Stimulated activated CD4-positive, alpha-beta T cell treated with anti-CD3 and anti-CD28 coated beads, Interleukin-12 subunit alpha, Interleukin-12 subunit beta, amount 100 ng/mL, for 48 hours (primary cell): ENCODE measurements at regions not wholly inside any gene's neighbourhood (a gene's known extent, or its start where the extent isn't known, plus 50 kb on each side); places are given as distances from the start of the nearest gene placed in this dataset.
"Not testable (repeated sequence)": the region's sequence is repeated elsewhere in the genome, so short reads cannot be mapped to it uniquely, and the experiment has no call there.

Source experiments
- DNase-seq, 3 donors: peaks; one replicate each; pipeline ENCODE4 v3.0.0-alpha.2; 2020; ENCODE audit warnings: low read depth in 2 of 3, low spot score in 1 of 3

GRCh38 chrX:137878401-137878800, 312.5 kb downstream of the ZIC3 start:
- no peak for DNase-seq

- DNase-seq: no peak
These were observed 317.0 kb downstream of the ZIC3 start for GRCh38 chrX:137882960-137883359.

GRCh38 chrX:137884813-137885212, 318.9 kb downstream of the ZIC3 start:
- DNase-seq: not testable (repeated sequence)

DNA sequence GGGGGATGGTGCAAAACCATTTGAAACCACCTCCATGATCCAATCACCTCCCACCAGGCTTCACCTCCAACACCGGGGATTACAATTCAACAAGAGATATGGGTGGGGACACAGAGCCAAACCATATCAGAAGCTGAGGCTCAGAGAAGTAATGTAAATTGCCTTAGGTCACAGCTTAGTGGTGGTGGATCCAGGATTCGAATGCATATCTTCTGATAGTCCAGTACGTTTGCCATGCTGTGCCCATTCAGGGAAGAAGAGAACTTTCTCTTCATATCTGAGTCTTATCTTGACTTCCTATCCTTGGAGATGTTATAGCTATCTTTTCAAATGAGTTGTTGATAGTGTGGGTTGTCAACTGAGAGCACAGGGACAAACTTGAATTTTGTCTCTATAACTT, 325.5 kb downstream of the ZIC3 start:
- no peak for DNase-seq

- DNase-seq: no peak
These were observed 330.2 kb downstream of the ZIC3 start for GRCh38 chrX:137896123-137896522.

DNA sequence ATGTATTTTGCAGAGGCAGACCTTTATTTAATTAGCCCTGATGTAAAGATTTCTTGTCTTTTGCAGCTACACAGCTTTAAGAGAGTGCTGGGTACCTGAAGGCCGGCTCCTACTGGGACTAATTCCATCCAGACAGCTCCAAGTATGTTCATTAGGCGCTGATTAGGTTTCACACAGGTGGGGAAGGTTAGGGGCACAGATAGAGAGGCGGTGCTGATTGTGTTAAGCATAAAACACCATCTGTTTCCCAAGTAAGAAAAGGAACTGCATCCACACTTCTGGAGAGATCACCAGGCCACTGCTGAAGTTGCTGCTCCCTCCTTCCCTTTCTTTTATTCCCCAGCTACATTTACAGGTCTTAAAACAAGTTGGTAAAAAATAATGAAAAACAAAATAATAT, 349.5 kb downstream of the ZIC3 start:
- no peak for DNase-seq

DNA sequence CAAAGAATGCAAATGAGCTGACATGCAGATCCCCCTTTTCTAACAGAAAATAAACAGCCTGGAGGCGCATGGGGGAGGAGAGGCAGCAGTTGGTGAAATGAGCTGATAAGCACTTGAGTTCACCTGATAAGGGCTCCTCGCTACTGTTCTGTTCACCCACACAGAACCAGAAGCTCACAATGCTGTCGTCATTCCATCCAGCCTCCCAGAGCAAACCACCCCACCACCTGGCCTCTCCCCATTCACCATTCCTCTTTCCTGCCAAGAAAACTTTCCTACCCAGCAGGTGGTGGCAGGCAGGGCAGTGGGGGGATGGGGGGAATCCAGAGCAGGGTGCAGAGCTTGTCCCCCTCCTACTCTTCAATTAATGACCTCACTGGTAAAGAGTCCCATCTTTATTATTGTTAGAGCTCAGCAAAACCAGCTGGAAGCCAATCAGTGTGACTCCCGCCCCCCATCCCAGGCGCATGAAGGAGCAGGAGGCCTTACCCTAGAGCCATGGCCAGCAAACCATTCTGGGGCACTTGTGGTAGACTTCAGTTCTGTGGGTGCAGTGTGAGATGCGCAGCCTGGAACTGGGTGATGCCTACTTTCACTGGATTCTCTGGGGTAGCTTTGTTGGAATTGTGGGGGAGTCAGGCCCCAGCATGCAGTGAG, 350.3 kb downstream of the ZIC3 start:
- DNase-seq: no peak

DNA sequence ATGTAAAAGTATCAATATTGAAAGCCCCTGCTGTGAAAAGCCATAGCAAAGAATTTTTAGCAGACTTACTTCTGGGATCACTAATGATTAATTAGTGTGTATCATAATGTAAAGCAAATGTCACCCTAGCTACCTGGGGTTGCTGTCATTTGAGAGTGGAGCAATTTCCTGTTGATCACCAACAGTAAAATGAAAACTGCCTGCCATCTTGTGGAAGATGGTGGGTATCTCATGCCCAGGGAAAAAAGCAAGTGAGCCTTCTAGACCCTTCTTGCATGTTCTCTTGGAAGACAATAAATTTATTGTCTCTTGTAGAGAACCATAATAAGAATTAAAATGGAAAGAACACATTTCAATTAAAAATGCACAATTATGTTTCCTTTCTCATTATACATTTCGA, 360.2 kb downstream of the ZIC3 start:
- DNase-seq: peak in 1 of 3 donors; percentile 3

GRCh38 chrX:137929951-137930350, 364.0 kb downstream of the ZIC3 start:
- DNase-seq: no peak

GRCh38 chrX:137930533-137930932, 364.6 kb downstream of the ZIC3 start:
- DNase-seq: no peak

GRCh38 chrX:137934214-137934613, 368.3 kb downstream of the ZIC3 start:
- DNase-seq: not testable (repeated sequence)

GRCh38 chrX:137934887-137935286, 369.0 kb downstream of the ZIC3 start:
- DNase-seq: not testable (repeated sequence)

- no peak for DNase-seq
These were observed 379.5 kb downstream of the ZIC3 start for GRCh38 chrX:137945470-137945869.

DNA sequence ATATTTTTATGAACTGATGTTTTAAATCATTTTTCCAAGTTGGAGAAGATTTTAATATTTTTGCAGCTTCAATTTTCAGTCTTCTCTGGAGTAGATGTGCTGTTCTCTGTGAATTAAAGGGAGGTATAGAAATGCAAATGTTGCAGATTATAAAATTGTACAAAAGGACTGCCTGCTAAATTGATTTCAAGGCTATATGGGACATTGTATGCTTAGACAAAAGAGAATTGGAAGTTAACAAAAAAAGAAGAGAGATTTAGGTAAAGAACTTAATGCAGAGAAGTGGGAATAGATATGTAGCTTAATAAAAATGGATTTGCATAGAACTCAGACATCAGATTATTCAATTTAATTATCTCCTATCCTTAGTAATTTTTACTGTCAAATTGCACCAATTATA, 403.3 kb downstream of the ZIC3 start:
- DNase-seq: no peak

- DNase-seq: no peak
These were observed 416.7 kb downstream of the ZIC3 start for GRCh38 chrX:137982472-137983172.

DNA sequence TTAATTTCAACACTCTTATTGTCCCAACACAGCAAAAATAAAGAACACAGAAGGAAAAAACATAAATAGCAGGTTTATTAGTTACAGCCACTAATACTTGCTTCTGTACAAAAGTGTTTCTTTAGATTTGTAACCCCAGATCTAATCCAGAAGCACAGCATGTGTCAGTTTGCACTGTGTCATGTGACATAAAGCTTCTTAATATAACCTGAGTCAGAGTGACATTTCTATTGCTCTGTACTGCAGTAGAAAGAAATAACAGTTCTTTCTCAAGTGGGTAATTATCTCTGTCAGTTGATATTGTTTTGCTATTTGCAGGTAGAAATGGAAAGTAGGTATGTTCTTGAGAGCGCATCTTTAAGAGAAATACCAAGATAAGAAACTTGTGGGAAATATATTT, 422.5 kb downstream of the ZIC3 start:
- DNase-seq: no peak

DNA sequence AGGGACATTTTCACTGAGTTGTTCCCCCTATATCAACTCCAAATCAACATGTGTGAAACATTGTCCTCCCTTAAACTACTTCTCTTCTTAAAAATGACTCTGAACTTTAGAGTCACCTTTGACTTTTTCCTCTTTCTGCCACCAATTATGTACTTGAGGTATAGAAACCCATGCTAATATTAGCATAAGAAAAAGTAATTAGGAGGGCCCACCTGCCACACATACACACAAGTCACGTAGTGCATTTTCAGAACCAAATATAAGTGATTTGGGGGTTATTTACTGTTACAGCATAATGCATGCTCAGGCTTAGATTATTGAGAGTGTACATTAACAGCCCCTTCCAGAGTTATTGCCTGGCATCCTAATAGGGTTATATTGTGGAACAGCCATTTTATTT, 432.7 kb downstream of the ZIC3 start:
- no peak for DNase-seq

DNA sequence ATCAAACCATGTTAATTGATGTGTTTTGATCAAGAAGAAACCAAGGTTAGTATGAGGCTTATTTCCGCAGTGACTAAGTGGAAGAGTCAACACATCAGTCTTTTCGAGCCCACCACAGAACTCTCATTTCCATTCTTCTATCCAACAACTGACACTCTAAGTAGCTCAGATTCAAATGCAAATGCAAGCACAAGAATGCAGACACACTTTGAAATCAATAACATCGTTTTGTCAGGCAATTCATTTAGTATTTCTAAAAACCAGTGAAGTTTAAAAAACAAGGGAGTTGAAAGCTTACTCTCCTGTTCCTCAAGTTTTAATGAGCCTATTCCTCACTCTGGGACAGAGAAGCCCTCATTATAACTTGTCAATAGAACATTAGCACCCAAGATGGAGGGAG, 433.1 kb downstream of the ZIC3 start:
- no peak for DNase-seq

DNA sequence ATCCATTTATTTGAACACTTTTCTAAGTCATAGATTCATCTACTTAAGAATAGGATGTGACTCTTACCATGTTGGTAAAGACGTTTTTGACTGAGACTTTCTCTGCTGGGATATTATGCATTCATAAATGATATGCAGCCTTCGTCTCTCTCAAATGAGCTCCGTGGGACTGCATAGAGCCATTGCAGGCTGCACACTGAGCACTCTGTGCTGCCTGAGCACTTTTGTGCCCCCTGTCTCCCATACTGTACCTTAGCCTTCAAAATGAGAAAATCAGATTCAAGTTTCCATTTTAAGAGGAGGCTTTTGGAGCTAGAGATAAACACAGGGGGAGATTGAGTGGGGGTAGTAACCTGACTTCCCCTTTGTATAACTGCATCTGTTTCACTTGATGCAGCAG, 433.6 kb downstream of the ZIC3 start:
- no peak for DNase-seq

DNA sequence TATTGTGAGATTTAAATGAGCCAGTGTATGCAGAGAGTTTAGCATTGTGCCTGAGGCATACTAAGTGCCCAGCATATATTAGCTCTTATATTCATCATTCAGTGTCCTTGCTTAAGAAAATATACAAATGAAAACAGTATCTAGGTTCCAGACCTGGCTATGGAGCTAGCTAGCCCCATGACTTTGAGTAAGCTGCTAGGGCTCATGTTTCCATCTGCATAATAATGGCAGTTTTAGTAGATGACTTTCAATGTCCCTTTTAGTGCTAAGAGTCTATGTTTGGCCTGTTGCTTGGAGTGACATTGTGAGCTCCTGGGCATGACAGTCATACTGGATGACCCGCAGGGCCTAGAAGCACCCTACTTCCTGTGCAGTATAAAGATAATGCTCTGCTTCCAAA, 435.3 kb downstream of the ZIC3 start:
- no peak for DNase-seq

GRCh38 chrX:138006180-138006579, 440.3 kb downstream of the ZIC3 start:
- no peak for DNase-seq

- DNase-seq: no peak
These were observed 442.4 kb downstream of the ZIC3 start for GRCh38 chrX:138008281-138008680.

DNA sequence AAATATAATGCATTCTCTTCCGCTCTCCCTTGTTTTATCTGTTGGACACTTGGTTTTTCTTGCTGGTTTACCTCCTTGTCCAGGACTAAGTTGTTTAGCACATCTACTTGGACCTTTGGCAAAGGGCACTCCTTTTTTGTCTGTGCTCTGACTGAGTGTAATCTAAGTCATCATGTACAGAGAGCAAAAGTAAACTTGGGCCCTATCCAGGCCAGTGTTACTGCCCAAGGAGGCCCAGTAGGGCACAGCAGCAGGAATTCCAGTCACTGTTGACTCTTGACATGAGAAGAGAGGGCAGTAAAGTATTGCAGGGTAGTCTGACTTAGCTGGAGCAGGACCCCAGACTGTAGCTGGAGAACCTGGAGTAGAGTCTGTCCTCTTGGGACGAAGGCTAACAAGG, 445.5 kb downstream of the ZIC3 start:
- DNase-seq: no peak
